ENCODE measurements at regions not wholly inside any gene's neighbourhood (a gene's known extent, or its start where the extent isn't known, plus 50 kb on each side); places are given as distances from the start of the nearest gene placed in this dataset.

DNA sequence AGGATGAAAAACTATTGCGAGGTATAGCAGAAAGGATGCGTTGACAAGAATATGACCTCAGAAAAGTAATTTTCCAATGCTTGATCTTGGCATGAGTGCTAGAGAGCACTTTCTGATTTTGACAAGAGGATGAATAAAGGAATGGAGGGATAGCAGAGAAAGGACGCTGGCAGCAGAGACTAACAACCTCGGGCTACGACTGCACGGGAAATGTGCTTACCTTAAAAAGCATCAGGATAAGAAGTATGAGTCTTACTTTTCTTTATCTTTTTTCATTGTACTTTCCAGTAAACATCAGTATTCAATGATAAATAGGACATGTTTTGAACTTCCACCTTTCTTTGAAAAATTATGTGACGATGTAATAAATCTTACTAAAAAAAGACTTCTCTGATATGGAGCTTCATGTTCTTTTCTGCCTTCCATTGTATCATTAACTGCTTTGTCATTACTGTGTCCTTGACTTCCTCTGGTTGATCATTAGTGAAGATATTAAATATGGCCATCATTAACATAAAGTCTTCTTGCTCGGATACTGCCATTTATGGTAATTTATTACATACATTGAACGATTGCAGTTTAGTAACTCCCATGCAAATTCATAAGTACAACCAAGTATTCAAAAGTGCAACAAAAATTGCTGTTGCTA is 265.6 kb downstream of the DSEL start:
- TF ChIP-seq, protein P1, sequence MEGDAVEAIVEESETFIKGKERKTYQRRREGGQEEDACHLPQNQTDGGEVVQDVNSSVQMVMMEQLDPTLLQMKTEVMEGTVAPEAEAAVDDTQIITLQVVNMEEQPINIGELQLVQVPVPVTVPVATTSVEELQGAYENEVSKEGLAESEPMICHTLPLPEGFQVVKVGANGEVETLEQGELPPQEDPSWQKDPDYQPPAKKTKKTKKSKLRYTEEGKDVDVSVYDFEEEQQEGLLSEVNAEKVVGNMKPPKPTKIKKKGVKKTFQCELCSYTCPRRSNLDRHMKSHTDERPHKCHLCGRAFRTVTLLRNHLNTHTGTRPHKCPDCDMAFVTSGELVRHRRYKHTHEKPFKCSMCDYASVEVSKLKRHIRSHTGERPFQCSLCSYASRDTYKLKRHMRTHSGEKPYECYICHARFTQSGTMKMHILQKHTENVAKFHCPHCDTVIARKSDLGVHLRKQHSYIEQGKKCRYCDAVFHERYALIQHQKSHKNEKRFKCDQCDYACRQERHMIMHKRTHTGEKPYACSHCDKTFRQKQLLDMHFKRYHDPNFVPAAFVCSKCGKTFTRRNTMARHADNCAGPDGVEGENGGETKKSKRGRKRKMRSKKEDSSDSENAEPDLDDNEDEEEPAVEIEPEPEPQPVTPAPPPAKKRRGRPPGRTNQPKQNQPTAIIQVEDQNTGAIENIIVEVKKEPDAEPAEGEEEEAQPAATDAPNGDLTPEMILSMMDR (IDR thresholded peaks at IDR 0.05; ENCODE audit: low read length): no peak
- TF ChIP-seq EZH2 (optimal IDR thresholded peaks at IDR 0.05; ENCODE audit: low read depth, low read length) (no peak), EZH2phosphoT487 (IDR thresholded peaks at IDR 0.05; ENCODE audit: low read length) (no peak)
